Endodermal cell (in vitro differentiated cells): ENCODE measurements at regions not wholly inside any gene's neighbourhood (a gene's known extent, or its start where the extent isn't known, plus 50 kb on each side); places are given as distances from the start of the nearest gene placed in this dataset.

Experiments
- DNase-seq: peaks from one replicate; pipeline ENCODE4 v3.0.0-alpha.2; 2017
- H3K27ac ChIP-seq: 2 replicates; pipeline ENCODE4 v1.5.1; 2013; ENCODE audit warnings: mild to moderate bottlenecking, low read depth, low read length, moderate library complexity
- H3K27me3 ChIP-seq: 2 replicates; pipeline ENCODE4 v1.6.1; 2013; ENCODE audit warnings: mild to moderate bottlenecking, low read length, moderate library complexity; ENCODE audit not compliant: insufficient read depth, control insufficient read depth, poor library complexity, severe bottlenecking
- H3K36me3 ChIP-seq: 2 replicates; pipeline ENCODE4 v1.7.0; 2013; ENCODE audit warnings: mild to moderate bottlenecking, low read length, moderate library complexity; ENCODE audit not compliant: control insufficient read depth, insufficient read depth
- H3K4me1 ChIP-seq: one replicate; pipeline ENCODE4 v1.7.0; 2013; ENCODE audit warnings: low read length; ENCODE audit not compliant: control insufficient read depth, insufficient read depth
- H3K4me3 ChIP-seq: 2 replicates; pipeline ENCODE4 v1.5.1; 2013; ENCODE audit warnings: mild to moderate bottlenecking, low read length, moderate library complexity
- H3K9ac ChIP-seq: 2 replicates; pipeline ENCODE4 v1.6.1; 2013; ENCODE audit warnings: mild to moderate bottlenecking, low read length, moderate library complexity; ENCODE audit not compliant: poor library complexity, severe bottlenecking; ENCODE audit errors: extremely low read depth
- H3K9me3 ChIP-seq: 2 replicates; pipeline ENCODE4 v1.6.1; 2013; ENCODE audit warnings: mild to moderate bottlenecking, low read length, moderate library complexity; ENCODE audit not compliant: control insufficient read depth
- H3K27ac Mint-ChIP-seq: 2 replicates; pipeline ENCODE4 v1.8.0; 2020; ENCODE audit warnings: mixed read lengths
- H3K27me3 Mint-ChIP-seq: 2 replicates; pipeline ENCODE4 v1.8.0; 2021; ENCODE audit warnings: mild to moderate bottlenecking, mixed read lengths; ENCODE audit not compliant: insufficient read depth
- H3K36me3 Mint-ChIP-seq: 2 replicates; pipeline ENCODE4 v1.8.0; 2020; ENCODE audit warnings: low read depth, mixed read lengths
- H3K4me1 Mint-ChIP-seq: 2 replicates; pipeline ENCODE4 v1.8.0; 2020; ENCODE audit warnings: mixed read lengths
- H3K4me3 Mint-ChIP-seq: 2 replicates; pipeline ENCODE4 v1.8.0; 2020; ENCODE audit warnings: mild to moderate bottlenecking, moderate library complexity, mixed read lengths
- H3K9me3 Mint-ChIP-seq: 2 replicates; pipeline ENCODE4 v1.8.0; 2020; ENCODE audit warnings: mild to moderate bottlenecking, mixed read lengths
- CTCF ChIP-seq: fragments of 200-600 bp; sonication (generic); conservative IDR thresholded peaks from 2 replicates; pipeline ENCODE4 v1.5.0; 2021; ENCODE audit warnings: antibody characterized with exemption, mild to moderate bottlenecking
- WGBS, 2 experiments: methylation state at CpG; one replicate each; pipeline versions ENCODE4 v1.1.5 to v1.1.7; 2013; ENCODE audit warnings: missing lambda C conversion rate in 2 of 2, mixed read lengths in 1 of 2; ENCODE audit not compliant: insufficient coverage in 1 of 2, insufficient read length in 1 of 2; 5-methylcytosine and 5-hydroxymethylcytosine counted together

DNA sequence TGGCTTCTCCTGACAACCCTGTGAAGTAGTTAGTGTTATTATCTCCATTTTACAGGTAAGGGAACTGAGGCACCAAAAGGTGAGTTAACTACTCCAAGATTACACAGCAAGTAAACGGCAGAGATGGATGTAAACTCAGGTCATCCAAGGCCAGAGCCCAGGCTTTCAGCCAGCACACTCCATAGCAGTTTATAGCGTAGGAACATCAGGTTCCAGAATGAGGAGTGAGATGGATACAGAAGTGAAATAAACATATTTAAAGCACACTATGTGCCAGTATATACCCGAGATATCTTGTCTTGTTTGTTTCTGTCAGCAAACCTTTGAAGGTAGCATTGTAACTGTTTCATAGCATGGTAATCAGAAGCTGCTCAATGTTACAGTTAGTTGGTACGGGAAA lies 279.0 kb downstream of the OXSM start:
- H3K36me3 ChIP-seq = no peaks in the 10 kb centered on the region
- Mint-ChIP-seq H3K27me3 (no peaks in the 10 kb centered on the region), H3K27ac (no peak overlapping the region), H3K4me3 (no peak overlapping the region), H3K4me1 (no peaks in the 10 kb centered on the region), H3K36me3 (no peaks in the 10 kb centered on the region), H3K9me3 (no peaks in the 10 kb centered on the region)
- no peak for TF ChIP-seq CTCF
- no peaks in the 10 kb centered on the region for H3K27me3 ChIP-seq
- 92 to 94% methylated on average over 2 to 4 of the region's 4 CpGs for WGBS, 2 experiments
- no peak overlapping the region for H3K27ac ChIP-seq
- H3K4me1 ChIP-seq = no peaks in the 10 kb centered on the region
- H3K9ac ChIP-seq = no peak overlapping the region
- H3K4me3 ChIP-seq = no peak overlapping the region
- no peak for DNase-seq
- no peaks in the 10 kb centered on the region for H3K9me3 ChIP-seq

DNA sequence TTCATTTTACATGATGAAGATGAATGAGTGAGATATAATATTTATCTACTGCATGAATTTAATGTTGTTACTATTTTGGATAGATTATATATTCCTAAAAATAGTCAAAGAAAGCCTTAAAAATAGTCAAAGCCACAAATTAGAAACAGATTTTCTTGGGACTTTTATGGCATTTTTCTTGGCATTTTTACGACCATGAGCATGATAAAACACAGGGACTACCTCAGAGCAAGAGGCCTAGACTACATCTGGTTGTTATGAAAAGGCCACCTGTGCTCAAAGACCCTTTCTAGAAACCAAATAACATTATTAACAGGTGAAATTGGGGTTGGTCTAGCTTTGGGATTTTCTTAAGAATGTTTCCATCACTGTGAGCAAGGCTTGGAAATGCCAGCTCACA lies 281.0 kb downstream of the OXSM start:
- Mint-ChIP-seq H3K4me1 (no peaks in the 10 kb centered on the region), H3K36me3 (no peaks in the 10 kb centered on the region), H3K4me3 (no peak overlapping the region), H3K9me3 (no peaks in the 10 kb centered on the region), H3K27ac (no peak overlapping the region), H3K27me3 (no peaks in the 10 kb centered on the region)
- no peaks in the 10 kb centered on the region for H3K27me3 ChIP-seq
- H3K27ac ChIP-seq = no peak overlapping the region
- no peaks in the 10 kb centered on the region for H3K9me3 ChIP-seq
- H3K4me1 ChIP-seq = no peaks in the 10 kb centered on the region
- H3K9ac ChIP-seq = no peak overlapping the region
- no peak for DNase-seq
- 83 to 94% methylated on average over 1 of the region's 1 CpG for WGBS, 2 experiments
- TF ChIP-seq CTCF = no peak
- H3K36me3 ChIP-seq = no peaks in the 10 kb centered on the region
- no peak overlapping the region for H3K4me3 ChIP-seq

- H3K4me1 ChIP-seq = no peaks in the 10 kb centered on the region
- no peak overlapping the region for H3K27ac ChIP-seq
- H3K4me3 ChIP-seq = no peak overlapping the region
- no peak for DNase-seq
- no peak for TF ChIP-seq CTCF
- Mint-ChIP-seq H3K27ac (no peak overlapping the region), H3K4me3 (no peak overlapping the region), H3K9me3 (no peaks in the 10 kb centered on the region), H3K4me1 (no peaks in the 10 kb centered on the region), H3K36me3 (no peaks in the 10 kb centered on the region), H3K27me3 (no peaks in the 10 kb centered on the region)
- H3K36me3 ChIP-seq = no peaks in the 10 kb centered on the region
- H3K9me3 ChIP-seq = no peaks in the 10 kb centered on the region
- no peaks in the 10 kb centered on the region for H3K27me3 ChIP-seq
- 100% methylated on average over 1 of the region's 1 CpG; no CpG with 5 or more reads in 1 of the 2 experiments for WGBS, 2 experiments
- H3K9ac ChIP-seq = no peak overlapping the region
Observed at GRCh38 chr3:26074080-26074479, 284.2 kb downstream of the OXSM start.
